IMR-90 (cell line): ENCODE measurements at regions not wholly inside any gene's neighbourhood (a gene's known extent, or its start where the extent isn't known, plus 50 kb on each side); places are given as distances from the start of the nearest gene placed in this dataset.
"Not testable (repeated sequence)": the region's sequence is repeated elsewhere in the genome, so short reads cannot be mapped to it uniquely, and the experiment has no call there.

Experiments
- ATAC-seq: fragments of 200-7000 bp; cut with Tn5 transposase; 2 replicates; pipeline ENCODE4 v1.9.1; 2020; ENCODE audit warnings: low read depth, mild to moderate bottlenecking, moderate library complexity
- BruUV-seq: library from RNA; stranded (reverse); fragments of 400-500 nt; replicated peaks from 2 replicates; lab custom pipeline; 2021; lab: Mats Ljungman, UMichigan
- CTCF ChIA-PET: fragments of 300-600 bp; formaldehyde crosslinking; extraction: SDS; loops from one replicate; lab custom pipeline; 2021; ENCODE audit warnings: antibody characterized with exemption; lab: Yijun Ruan, JAX
- POLR2A ChIA-PET: fragments of 300-600 bp; sonication (Branson Sonifier 250); formaldehyde crosslinking; loops from one replicate; lab custom pipeline; 2022; ENCODE audit warnings: antibody characterized with exemption; ENCODE audit not compliant: unreplicated experiment; lab: Charles Lee
- DNase-seq: peaks from one replicate; pipeline ENCODE4 v3.0.0; 2013
- H2AFZ ChIP-seq: replicated peaks from 2 replicates; pipeline ENCODE3; 2013; ENCODE audit warnings: low read length, mild to moderate bottlenecking; ENCODE audit not compliant: poor library complexity
- H2AK5ac ChIP-seq: 2 replicates; pipeline ENCODE4 v1.6.1; 2013; ENCODE audit warnings: low read depth, low read length, inconsistent platforms
- H2AK9ac ChIP-seq: replicated peaks from 2 replicates; pipeline ENCODE3; 2013; ENCODE audit warnings: mild to moderate bottlenecking, low read depth, low read length, moderate library complexity; ENCODE audit not compliant: poor library complexity
- H2BK120ac ChIP-seq: 2 replicates; pipeline ENCODE4 v1.6.1; 2013; ENCODE audit warnings: low read depth, low read length, inconsistent platforms
- H2BK15ac ChIP-seq: 3 replicates; pipeline ENCODE4 v1.6.1; 2013; ENCODE audit warnings: low read depth, low read length, inconsistent platforms
- H2BK20ac ChIP-seq: 2 replicates; pipeline ENCODE4 v1.6.1; 2013; ENCODE audit warnings: low read depth, mild to moderate bottlenecking, inconsistent platforms, low read length, moderate library complexity
- H2BK5ac ChIP-seq: 2 replicates; pipeline ENCODE4 v1.6.1; 2013; ENCODE audit warnings: mild to moderate bottlenecking, low read depth, low read length, inconsistent platforms; ENCODE audit not compliant: poor library complexity, severe bottlenecking
- H3K14ac ChIP-seq: replicated peaks from 2 replicates; pipeline ENCODE4 v1.6.1; 2013; ENCODE audit warnings: low read depth, low read length, inconsistent platforms
- H3K18ac ChIP-seq: 2 replicates; pipeline ENCODE4 v1.6.1; 2013; ENCODE audit warnings: low read depth, low read length, control low read depth
- H3K23ac ChIP-seq: 2 replicates; pipeline ENCODE4 v1.6.1; 2013; ENCODE audit warnings: low read depth, low read length, inconsistent platforms
- H3K27ac ChIP-seq: 2 replicates; pipeline ENCODE4 v1.5.1; 2013; ENCODE audit warnings: mild to moderate bottlenecking, control low read depth, low read length; ENCODE audit not compliant: insufficient read depth
- H3K27me3 ChIP-seq: 2 replicates; pipeline ENCODE4 v1.6.1; 2013; ENCODE audit warnings: low read length; ENCODE audit not compliant: control insufficient read depth, insufficient read depth
- H3K36me3 ChIP-seq: 2 replicates; pipeline ENCODE4 v1.6.1; 2013; ENCODE audit warnings: low read length, mixed read lengths; ENCODE audit not compliant: control insufficient read depth, insufficient read depth
- H3K4ac ChIP-seq: 2 replicates; pipeline ENCODE4 v1.6.1; 2013; ENCODE audit warnings: low read depth, low read length, inconsistent platforms
- H3K4me1 ChIP-seq: 2 replicates; pipeline ENCODE4 v1.6.1; 2013; ENCODE audit warnings: low read length, mixed read lengths; ENCODE audit not compliant: control insufficient read depth, insufficient read depth
- H3K4me2 ChIP-seq: 2 replicates; pipeline ENCODE4 v1.6.1; 2013; ENCODE audit warnings: low read depth, mild to moderate bottlenecking, control low read depth, low read length, moderate library complexity
- H3K4me3 ChIP-seq: 2 replicates; pipeline ENCODE4 v1.5.1; 2013; ENCODE audit warnings: low read depth, mild to moderate bottlenecking, control low read depth, low read length, moderate library complexity; ENCODE audit not compliant: insufficient read depth
- H3K56ac ChIP-seq: 2 replicates; pipeline ENCODE4 v1.6.1; 2013; ENCODE audit warnings: low read length, inconsistent platforms; ENCODE audit not compliant: insufficient read depth; ENCODE audit errors: extremely low read depth
- H3K79me1 ChIP-seq, 2 experiments: 2 replicates each; pipeline ENCODE4 v1.6.1; 2013; ENCODE audit warnings: low read length in 2 of 2, inconsistent platforms in 1 of 2, low read depth in 1 of 2
- H3K9ac ChIP-seq: 2 replicates; pipeline ENCODE4 v1.6.1; 2013; ENCODE audit warnings: low read depth, low read length, control low read depth
- H3K9me1 ChIP-seq: 2 replicates; pipeline ENCODE4 v1.6.1; 2013; ENCODE audit warnings: low read length, inconsistent platforms; ENCODE audit not compliant: insufficient read depth
- H3K9me3 ChIP-seq: 2 replicates; pipeline ENCODE4 v1.6.1; 2013; ENCODE audit warnings: low read length; ENCODE audit not compliant: control insufficient read depth, insufficient read depth
- H4K20me1 ChIP-seq: 2 replicates; pipeline ENCODE4 v1.6.1; 2013; ENCODE audit warnings: low read length, inconsistent platforms; ENCODE audit not compliant: insufficient read depth
- H4K5ac ChIP-seq: 2 replicates; pipeline ENCODE4 v1.6.1; 2013; ENCODE audit warnings: mild to moderate bottlenecking, low read depth, low read length, control low read depth
- H4K8ac ChIP-seq, 2 experiments: 2 replicates each; pipeline ENCODE4 v1.6.1; 2013; ENCODE audit warnings: low read depth in 2 of 2, low read length in 2 of 2, control low read depth in 1 of 2, inconsistent platforms in 1 of 2
- H4K91ac ChIP-seq: 2 replicates; pipeline ENCODE4 v1.6.1; 2013; ENCODE audit warnings: low read depth, low read length, inconsistent platforms; ENCODE audit not compliant: insufficient read depth
- WGBS, 2 experiments: methylation state at CpG; one replicate each; pipeline versions ENCODE4 v1.1.5 to v1.1.7; 2013; ENCODE audit warnings: missing lambda C conversion rate in 2 of 2; ENCODE audit not compliant: insufficient read length in 1 of 2; ENCODE audit errors: extremely low coverage in 2 of 2; 5-methylcytosine and 5-hydroxymethylcytosine counted together
- dilution Hi-C: fragments of 300-500 bp; cut with HindIII; formaldehyde crosslinking; loops from one replicate; pipeline ENCODE4 v1.14.3; 2018; ENCODE audit warnings: low sequenced_read_pairs; ENCODE audit not compliant: unreplicated experiment
- in situ Hi-C: fragments of 300-500 bp; cut with MboI; formaldehyde crosslinking; loops from 3 replicates; pipeline ENCODE4 v1.14.3; 2019; ENCODE audit warnings: low sequenced_read_pairs, inconsistent platforms, mixed read lengths
- intact Hi-C: fragments of 100-400 bp; cut with micrococcal nuclease; formaldehyde crosslinking; loops from 2 replicates; pipeline ENCODE4 v1.10.0; 2022

DNA sequence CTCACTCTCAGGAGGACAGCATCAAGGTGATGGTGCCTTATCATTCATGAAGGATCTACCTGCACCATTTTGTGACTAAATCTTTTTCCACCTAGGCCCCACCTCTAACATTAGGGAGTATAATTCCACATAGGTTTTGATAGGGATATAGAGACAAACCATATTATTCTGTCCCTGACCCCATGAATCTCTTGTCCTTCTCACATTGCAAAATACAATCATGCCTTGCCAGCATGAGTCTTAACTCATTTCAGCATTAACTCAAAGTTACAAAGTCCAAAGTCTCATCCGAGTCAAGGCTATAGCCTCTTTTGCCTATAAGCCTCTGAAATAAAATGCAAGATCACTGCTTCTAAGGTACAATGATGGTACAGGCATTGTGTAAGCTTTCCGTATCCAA is 111.5 kb upstream of the CTSV start:
- H3K4ac ChIP-seq, H4K91ac ChIP-seq, H3K56ac ChIP-seq, CTCF ChIA-PET, POLR2A ChIA-PET, H3K9me1 ChIP-seq, H2BK15ac ChIP-seq, H2BK20ac ChIP-seq, H3K27me3 ChIP-seq, H3K4me3 ChIP-seq, DNase-seq, H3K23ac ChIP-seq, ATAC-seq, dilution Hi-C loops, H2AFZ ChIP-seq, H2AK5ac ChIP-seq, BruUV-seq, H3K4me1 ChIP-seq, H3K18ac ChIP-seq, H4K8ac ChIP-seq, H3K27ac ChIP-seq, H4K5ac ChIP-seq, intact Hi-C loops, H3K36me3 ChIP-seq, H3K14ac ChIP-seq, H3K9me3 ChIP-seq, H4K20me1 ChIP-seq, H3K79me1 ChIP-seq, H2AK9ac ChIP-seq, H2BK5ac ChIP-seq, in situ Hi-C loops, H2BK120ac ChIP-seq, H3K9ac ChIP-seq, H3K4me2 ChIP-seq: not testable (repeated sequence)
- no CpG with 5 or more reads among the region's 2 CpGs for WGBS, 2 experiments

DNA sequence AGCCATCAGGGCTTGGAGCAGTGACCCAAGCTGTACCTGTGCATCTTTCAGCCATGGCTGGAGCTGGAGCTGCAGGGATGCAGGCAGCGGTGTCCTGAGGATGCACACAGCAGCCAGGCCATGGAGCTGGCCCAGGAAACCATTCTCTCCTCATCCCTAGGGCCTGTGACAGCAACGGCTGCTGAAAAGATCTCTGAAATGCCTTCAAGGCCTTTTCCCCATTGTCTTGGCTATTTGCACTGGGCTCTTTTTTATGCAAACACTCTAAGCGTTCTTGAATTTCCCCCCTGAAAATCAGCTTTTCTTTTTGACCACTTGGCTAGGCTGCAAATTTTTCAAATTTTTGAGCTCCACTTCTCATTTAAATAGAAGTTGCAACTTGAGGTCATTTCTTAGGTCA is 109.5 kb upstream of the CTSV start:
- dilution Hi-C loops, H2AFZ ChIP-seq, H3K4me2 ChIP-seq, H3K79me1 ChIP-seq, H3K27ac ChIP-seq, H3K14ac ChIP-seq, ATAC-seq, H2BK15ac ChIP-seq, H3K4ac ChIP-seq, H3K4me1 ChIP-seq, H4K20me1 ChIP-seq, H3K27me3 ChIP-seq, H2AK5ac ChIP-seq, H3K9ac ChIP-seq, H3K36me3 ChIP-seq, H2BK20ac ChIP-seq, intact Hi-C loops, in situ Hi-C loops, H2BK5ac ChIP-seq, CTCF ChIA-PET, H4K8ac ChIP-seq, DNase-seq, H3K56ac ChIP-seq, H3K9me3 ChIP-seq, H2BK120ac ChIP-seq, H4K5ac ChIP-seq, H3K23ac ChIP-seq, H4K91ac ChIP-seq, H3K18ac ChIP-seq, H3K9me1 ChIP-seq, H2AK9ac ChIP-seq, H3K4me3 ChIP-seq, POLR2A ChIA-PET, BruUV-seq: not testable (repeated sequence)
- no CpG with 5 or more reads among the region's 3 CpGs for WGBS, 2 experiments
